SU-DHL-6 (cell line): ENCODE measurements at regions not wholly inside any gene's neighbourhood (a gene's known extent, or its start where the extent isn't known, plus 50 kb on each side); places are given as distances from the start of the nearest gene placed in this dataset.

Source experiments
- CTCF ChIP-seq: fragments of 200-600 bp; sonication (generic); IDR thresholded peaks from one replicate; pipeline ENCODE4 v1.5.1; 2017; ENCODE audit warnings: antibody characterized with exemption, mild to moderate bottlenecking, low read length, moderate library complexity; ENCODE audit not compliant: insufficient read depth, poor library complexity, severe bottlenecking
- EZH2phosphoT487 ChIP-seq: fragments of 200-600 bp; sonication (generic), shearing (Covaris generic); conservative IDR thresholded peaks from 2 replicates; pipeline ENCODE4 v1.6.1; 2018; ENCODE audit warnings: mild to moderate bottlenecking, antibody characterized with exemption, low read length, moderate library complexity, mixed read lengths

- TF ChIP-seq CTCF (no peak), EZH2phosphoT487 (no peak)
Observed at GRCh38 chr15:36133742-36134141, 445.7 kb upstream of the CDIN1 start.
